Epithelial cell of esophagus (primary cell): ENCODE measurements at regions not wholly inside any gene's neighbourhood (a gene's known extent, or its start where the extent isn't known, plus 50 kb on each side); places are given as distances from the start of the nearest gene placed in this dataset.

Experiments
- DNase-seq: peaks from one replicate; pipeline ENCODE4 v3.0.0; 2010; ENCODE audit warnings: low read depth
- H3K4me3 ChIP-seq: 2 replicates; pipeline ENCODE4 v1.5.1; 2011; ENCODE audit warnings: mild to moderate bottlenecking, low read length, control low read depth
- TF ChIP-seq, protein P1 (sequence below): IDR thresholded peaks from 2 replicates; pipeline ENCODE4 v1.5.1; 2011; ENCODE audit warnings: low read depth, mild to moderate bottlenecking, low read length, control low read depth, inconsistent platforms; ENCODE audit not compliant: insufficient read depth; ENCODE audit errors: missing control alignments

DNA sequence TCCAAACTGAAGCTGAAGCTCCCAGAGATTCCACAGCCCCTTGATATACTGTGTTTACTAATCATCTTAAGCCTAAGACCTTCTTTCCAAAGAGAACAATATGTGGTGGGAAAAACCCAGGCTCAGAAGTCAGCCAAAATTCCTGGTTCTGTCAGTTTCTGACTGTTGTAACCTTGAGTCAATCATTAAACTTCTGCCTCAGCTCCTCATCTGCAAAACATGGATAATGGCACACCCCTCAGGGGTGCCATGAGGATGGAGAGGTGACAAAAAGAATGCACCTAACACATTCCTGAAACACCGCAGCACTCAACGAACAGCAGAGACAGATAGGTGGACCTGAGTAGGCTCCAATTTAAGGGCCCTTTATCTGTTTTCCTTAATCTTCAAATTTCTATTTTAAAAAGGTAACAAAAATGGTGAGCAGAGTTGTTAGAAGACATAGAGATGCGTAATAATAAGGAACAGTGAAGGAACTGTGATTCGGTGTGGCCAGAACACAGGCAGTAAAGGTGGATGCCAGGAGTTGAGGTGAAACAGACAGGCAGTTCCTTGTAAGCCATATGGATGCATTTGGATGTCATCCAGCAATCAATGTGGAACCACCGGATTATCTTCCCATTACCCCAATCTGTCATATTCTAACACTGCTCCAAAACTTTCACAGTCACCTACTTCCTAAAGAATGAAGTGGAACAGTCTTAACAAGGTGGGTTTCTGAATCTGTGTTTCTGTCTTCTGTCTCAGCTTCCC lies 56.6 kb upstream of the DOCK9 start:
- DNase-seq: no peak
- H3K4me3 ChIP-seq: no peak overlapping the region
- TF ChIP-seq, protein P1, sequence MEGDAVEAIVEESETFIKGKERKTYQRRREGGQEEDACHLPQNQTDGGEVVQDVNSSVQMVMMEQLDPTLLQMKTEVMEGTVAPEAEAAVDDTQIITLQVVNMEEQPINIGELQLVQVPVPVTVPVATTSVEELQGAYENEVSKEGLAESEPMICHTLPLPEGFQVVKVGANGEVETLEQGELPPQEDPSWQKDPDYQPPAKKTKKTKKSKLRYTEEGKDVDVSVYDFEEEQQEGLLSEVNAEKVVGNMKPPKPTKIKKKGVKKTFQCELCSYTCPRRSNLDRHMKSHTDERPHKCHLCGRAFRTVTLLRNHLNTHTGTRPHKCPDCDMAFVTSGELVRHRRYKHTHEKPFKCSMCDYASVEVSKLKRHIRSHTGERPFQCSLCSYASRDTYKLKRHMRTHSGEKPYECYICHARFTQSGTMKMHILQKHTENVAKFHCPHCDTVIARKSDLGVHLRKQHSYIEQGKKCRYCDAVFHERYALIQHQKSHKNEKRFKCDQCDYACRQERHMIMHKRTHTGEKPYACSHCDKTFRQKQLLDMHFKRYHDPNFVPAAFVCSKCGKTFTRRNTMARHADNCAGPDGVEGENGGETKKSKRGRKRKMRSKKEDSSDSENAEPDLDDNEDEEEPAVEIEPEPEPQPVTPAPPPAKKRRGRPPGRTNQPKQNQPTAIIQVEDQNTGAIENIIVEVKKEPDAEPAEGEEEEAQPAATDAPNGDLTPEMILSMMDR: no peak

DNA sequence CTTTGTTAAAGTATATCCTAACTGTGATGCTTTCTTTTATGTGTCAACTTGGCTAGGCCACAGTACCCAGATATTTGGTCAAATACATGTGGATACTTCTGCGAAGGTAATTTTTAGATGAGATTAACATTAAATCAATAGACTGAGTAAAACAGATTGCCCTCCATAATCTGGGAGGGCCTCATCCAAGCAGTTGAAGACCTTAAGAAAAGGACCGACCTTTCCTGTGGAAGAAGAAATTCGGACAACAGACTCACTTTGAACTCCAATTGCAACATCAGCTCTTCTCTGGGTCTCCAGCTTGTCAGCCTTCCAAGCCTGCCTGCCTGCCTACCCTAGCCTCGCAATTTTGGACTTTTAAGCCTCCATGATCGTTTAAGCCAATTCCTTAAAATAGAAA lies 57.9 kb upstream of the DOCK9 start:
- TF ChIP-seq, protein P1: no peak
- no peak for DNase-seq
- H3K4me3 ChIP-seq: no peak overlapping the region

DNA sequence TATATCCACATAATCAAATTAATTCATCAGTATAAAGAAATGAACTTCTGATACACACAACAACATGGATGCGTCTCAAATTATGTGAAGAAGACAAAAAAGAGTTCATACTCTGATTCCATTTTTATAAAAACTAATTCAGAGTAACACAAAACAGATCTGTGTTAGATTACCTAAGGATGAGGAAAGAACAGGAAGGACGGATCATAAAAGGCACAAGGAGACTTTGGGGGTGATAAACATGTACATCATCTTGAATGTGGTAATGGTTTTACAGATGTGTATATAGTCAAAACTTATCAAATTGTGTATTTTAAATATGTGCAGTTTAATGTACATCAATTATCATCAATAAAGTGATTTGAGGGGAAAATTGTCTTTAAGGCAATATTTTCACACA lies 59.9 kb upstream of the DOCK9 start:
- no peak overlapping the region for H3K4me3 ChIP-seq
- no peak for DNase-seq
- TF ChIP-seq, protein P1: no peak

DNA sequence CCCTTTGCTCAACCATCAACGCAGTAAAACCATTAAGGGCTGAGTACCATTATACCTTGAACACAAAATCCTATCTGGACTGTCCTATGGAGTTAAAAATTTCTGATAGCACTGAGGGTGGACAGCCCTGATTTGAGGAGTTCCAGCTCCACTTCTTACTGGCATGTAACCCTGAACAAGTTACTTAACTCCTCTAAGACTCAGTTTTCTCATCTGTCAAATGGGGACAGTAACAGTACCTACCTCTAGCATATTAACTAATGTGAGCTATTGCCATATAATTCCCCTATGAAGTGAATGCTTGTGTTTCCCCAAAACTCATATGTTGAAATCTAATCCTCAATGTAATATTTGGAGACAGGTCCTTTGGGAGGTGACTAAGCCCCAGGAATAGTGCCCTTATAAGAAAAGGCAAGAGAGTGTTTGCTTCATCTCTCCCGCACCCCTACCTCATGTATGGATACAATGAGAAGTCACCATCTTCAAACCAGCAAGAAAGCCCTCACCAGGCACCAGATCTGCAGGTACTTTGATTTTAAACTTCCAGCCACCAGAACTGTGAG lies 61.9 kb upstream of the DOCK9 start:
- TF ChIP-seq, protein P1: no peak
- no peak for DNase-seq
- no peak overlapping the region for H3K4me3 ChIP-seq

DNA sequence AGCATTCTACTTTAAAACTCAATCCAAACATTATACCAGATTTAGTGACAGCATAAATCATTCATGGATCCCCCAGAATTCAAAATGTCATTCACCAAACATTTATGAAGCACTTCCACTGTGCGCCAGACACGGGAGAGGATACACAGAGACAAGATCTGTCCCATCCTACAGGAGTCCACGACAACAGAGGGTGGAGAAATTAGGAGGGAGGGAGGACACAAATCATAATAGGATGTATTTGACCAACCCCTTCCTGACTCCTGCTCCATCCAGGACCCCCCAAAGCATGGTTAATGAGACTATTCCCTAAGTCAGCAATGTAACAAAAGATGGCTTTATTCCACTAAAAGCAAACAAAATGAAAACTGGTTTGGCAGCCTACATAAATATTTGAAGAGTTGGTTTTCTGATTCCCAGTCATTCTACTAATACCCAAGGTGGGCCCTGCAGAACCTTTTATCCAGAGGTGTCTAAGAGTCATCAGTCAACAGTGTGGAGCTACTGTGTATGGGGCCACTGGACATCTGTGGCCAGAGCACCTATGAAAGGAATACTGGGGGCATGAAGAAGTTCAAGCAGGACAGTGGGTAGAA lies 62.8 kb upstream of the DOCK9 start:
- peak; percentile 26 for DNase-seq
- TF ChIP-seq, protein P1: no peak
- H3K4me3 ChIP-seq: no peak overlapping the region

DNA sequence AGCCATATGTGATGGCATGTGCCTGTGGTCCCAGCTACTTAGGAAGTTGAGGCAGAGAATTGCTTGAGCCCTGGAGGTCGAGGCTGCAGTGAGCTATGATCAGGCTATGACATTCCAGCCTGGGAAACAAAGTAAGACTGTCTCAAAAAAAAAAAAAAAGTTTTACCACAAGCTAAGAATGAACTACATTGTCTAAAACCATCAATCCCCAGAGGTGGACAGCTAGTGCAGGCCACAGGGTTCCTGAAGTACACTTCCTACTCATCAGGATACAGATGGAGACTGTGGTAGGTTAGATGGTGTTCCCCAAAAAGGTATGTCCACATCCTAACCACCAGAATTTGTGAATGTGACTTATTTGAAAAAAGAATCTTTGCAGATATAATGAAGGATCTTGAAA lies 63.5 kb upstream of the DOCK9 start:
- H3K4me3 ChIP-seq: no peak overlapping the region
- TF ChIP-seq, protein P1: no peak
- no peak for DNase-seq
